B cell (primary cell): ENCODE measurements at regions not wholly inside any gene's neighbourhood (a gene's known extent, or its start where the extent isn't known, plus 50 kb on each side); places are given as distances from the start of the nearest gene placed in this dataset.

Experiments
- CTCF ChIP-seq: fragments of 200-600 bp; IDR thresholded peaks from one replicate; pipeline ENCODE4 v1.8.0; 2022; ENCODE audit warnings: antibody characterized with exemption, mild to moderate bottlenecking
- EZH2 ChIP-seq: IDR thresholded peaks from 2 replicates; pipeline ENCODE4 v1.6.1; 2012; ENCODE audit warnings: borderline replicate concordance, low read depth, mild to moderate bottlenecking, moderate library complexity, low read length; ENCODE audit not compliant: insufficient read depth, poor library complexity, severe bottlenecking

- TF ChIP-seq CTCF: no peak
- no peak for TF ChIP-seq EZH2
Observed at GRCh38 chr16:61195006-61195405, 841.2 kb downstream of the CDH8 start.
